WERI-Rb-1 (cell line): ENCODE measurements at regions not wholly inside any gene's neighbourhood (a gene's known extent, or its start where the extent isn't known, plus 50 kb on each side); places are given as distances from the start of the nearest gene placed in this dataset.

Experiments
- DNase-seq: peaks from one replicate; pipeline ENCODE4 v3.0.0-alpha.2; 2020
- H3K27ac ChIP-seq: fragments of 250-450 bp; sonication (Bioruptor Pico); 2 replicates; pipeline ENCODE4 v1.5.1; 2020; ENCODE audit warnings: mild to moderate bottlenecking, moderate library complexity
- H3K27me3 ChIP-seq: fragments of 250-450 bp; sonication (Bioruptor Pico); 2 replicates; pipeline ENCODE4 v1.5.1; 2021; ENCODE audit warnings: mild to moderate bottlenecking, low read depth, moderate library complexity; ENCODE audit not compliant: insufficient read depth, severe bottlenecking
- H3K36me3 ChIP-seq: fragments of 250-450 bp; sonication (Bioruptor Pico); 2 replicates; pipeline ENCODE4 v1.5.1; 2020; ENCODE audit warnings: mild to moderate bottlenecking, moderate library complexity
- H3K4me3 ChIP-seq: 2 replicates; pipeline ENCODE4 v1.5.1; 2011; ENCODE audit warnings: low read depth, mild to moderate bottlenecking, control low read depth, low read length
- H3K9me3 ChIP-seq: fragments of 250-450 bp; sonication (Bioruptor Pico); 2 replicates; pipeline ENCODE4 v1.5.1; 2021; ENCODE audit warnings: mild to moderate bottlenecking, moderate library complexity; ENCODE audit not compliant: severe bottlenecking
- TF ChIP-seq, protein P1 (sequence below): IDR thresholded peaks from 2 replicates; pipeline ENCODE4 v1.5.1; 2011; ENCODE audit warnings: low read depth, mild to moderate bottlenecking, control low read depth, inconsistent platforms, low read length

DNA sequence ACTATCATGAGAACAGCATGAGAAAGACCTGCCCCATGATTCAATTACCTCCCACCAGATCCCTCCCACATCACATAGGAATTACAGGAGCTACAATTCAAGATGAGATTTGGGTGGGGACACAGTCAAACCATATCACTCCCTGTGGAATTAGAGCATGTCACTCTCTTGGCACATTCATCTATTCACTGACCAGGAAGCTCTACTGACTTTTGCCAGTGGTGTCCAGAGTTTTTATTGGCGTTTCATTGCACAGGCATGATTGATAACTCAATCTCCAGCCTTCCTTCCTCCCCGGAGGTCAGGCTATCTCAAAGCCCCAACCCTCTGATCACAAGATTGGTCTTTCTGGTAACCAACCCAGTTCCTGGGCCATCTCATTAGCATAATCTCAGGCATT lies 478.9 kb upstream of the NRP1 start:
- no peaks in the 10 kb centered on the region for H3K27me3 ChIP-seq
- no peak overlapping the region for H3K4me3 ChIP-seq
- H3K27ac ChIP-seq = no peak overlapping the region
- H3K36me3 ChIP-seq = no peaks in the 10 kb centered on the region
- TF ChIP-seq, protein P1, sequence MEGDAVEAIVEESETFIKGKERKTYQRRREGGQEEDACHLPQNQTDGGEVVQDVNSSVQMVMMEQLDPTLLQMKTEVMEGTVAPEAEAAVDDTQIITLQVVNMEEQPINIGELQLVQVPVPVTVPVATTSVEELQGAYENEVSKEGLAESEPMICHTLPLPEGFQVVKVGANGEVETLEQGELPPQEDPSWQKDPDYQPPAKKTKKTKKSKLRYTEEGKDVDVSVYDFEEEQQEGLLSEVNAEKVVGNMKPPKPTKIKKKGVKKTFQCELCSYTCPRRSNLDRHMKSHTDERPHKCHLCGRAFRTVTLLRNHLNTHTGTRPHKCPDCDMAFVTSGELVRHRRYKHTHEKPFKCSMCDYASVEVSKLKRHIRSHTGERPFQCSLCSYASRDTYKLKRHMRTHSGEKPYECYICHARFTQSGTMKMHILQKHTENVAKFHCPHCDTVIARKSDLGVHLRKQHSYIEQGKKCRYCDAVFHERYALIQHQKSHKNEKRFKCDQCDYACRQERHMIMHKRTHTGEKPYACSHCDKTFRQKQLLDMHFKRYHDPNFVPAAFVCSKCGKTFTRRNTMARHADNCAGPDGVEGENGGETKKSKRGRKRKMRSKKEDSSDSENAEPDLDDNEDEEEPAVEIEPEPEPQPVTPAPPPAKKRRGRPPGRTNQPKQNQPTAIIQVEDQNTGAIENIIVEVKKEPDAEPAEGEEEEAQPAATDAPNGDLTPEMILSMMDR = no peak
- DNase-seq = no peak
- H3K9me3 ChIP-seq = no peaks in the 10 kb centered on the region

DNA sequence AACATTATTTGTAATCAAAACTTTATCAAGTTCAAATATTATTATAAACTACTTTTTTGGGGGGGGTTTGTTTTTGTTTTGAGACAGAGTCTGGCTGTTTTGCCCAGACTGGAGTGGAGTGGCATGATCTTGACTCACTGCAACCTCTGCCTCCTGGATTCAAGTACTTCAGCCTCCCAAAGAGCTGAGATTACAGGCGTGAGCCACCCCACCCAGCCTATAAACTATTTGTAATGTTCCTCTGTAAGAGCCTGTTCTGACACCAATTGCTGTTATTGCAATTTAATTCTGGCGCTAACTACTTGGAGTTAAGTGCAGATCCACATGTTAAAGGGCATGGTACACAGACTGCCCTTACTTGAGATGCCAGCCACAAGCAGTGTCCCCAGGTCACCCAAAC lies 478.1 kb upstream of the NRP1 start:
- no peak overlapping the region for H3K27ac ChIP-seq
- DNase-seq = no peak
- H3K36me3 ChIP-seq = no peaks in the 10 kb centered on the region
- no peak overlapping the region for H3K4me3 ChIP-seq
- no peaks in the 10 kb centered on the region for H3K27me3 ChIP-seq
- TF ChIP-seq, protein P1 = no peak
- H3K9me3 ChIP-seq = no peaks in the 10 kb centered on the region

DNA sequence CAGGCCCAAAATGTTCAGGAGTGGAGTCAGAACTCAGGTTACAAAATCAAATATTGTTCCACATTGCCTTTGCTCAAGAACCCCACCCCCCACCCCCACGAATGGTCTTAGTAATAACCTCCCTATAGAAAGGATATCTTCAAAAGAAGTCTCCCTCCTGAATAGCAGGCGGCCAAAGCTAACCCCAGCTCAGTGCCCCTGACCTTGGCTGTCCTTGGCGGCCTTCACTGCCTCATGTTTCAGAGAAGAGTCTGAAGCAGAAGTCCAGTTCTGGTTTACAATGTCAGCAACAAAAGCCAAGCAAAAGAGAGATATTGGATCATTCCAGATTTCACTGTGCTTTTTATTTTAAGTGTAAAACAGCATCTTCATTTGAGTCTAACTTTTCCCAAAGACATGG lies 476.5 kb upstream of the NRP1 start:
- TF ChIP-seq, protein P1 = no peak

DNA sequence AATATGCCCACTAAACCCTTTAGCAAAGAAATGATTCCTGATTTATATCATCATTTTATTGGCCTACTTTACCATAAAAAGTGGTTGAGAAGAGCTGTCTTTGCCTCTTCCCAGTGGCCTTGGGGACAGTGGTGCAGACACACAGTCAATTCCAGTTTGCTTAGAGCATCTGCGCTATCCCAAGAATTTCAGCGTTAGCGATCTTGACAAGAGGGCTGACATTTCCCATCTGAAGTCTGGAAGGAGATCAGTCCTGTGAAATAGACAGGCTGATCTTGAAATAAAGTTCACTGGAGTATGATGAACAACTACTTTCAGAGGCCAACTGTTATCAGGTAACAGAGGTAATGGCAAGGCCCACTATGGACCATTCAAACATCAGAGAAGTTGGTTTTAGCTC lies 475.3 kb upstream of the NRP1 start:
- Histone ChIP-seq H3K9me3 (no peaks in the 10 kb centered on the region), H3K4me3 (no peak overlapping the region), H3K36me3 (no peaks in the 10 kb centered on the region), H3K27ac (no peak overlapping the region), H3K27me3 (no peaks in the 10 kb centered on the region)
- TF ChIP-seq, protein P1 = no peak
- DNase-seq = no peak

More for the DNA sequence above, 476.5 kb upstream of the NRP1 start:
- Histone ChIP-seq H3K27ac (no peak overlapping the region), H3K27me3 (no peaks in the 10 kb centered on the region), H3K9me3 (no peaks in the 10 kb centered on the region), H3K36me3 (no peaks in the 10 kb centered on the region), H3K4me3 (no peak overlapping the region)
- DNase-seq = no peak

DNA sequence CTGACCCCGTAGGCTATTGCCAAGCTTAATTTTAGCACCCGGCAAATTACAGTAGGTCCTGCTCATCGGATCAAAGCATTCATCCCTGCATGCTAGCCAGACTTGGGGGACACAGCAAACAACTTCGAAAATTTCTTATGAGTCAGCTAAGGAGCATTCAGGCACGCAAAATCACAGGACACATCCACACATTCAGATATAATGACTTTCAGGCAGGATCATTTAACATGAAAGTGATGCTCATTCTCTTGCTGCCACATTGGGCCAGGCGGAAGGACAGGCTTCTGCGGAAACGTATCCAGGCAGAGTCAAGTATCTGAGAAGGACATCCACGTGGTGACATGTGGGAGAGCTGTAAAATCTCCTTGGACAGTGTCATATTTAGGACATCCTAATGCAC lies 474.0 kb upstream of the NRP1 start:
- no peak for DNase-seq
- Histone ChIP-seq H3K36me3 (no peaks in the 10 kb centered on the region), H3K9me3 (no peaks in the 10 kb centered on the region), H3K4me3 (no peak overlapping the region), H3K27ac (no peak overlapping the region), H3K27me3 (no peaks in the 10 kb centered on the region)
- TF ChIP-seq, protein P1 = no peak

DNA sequence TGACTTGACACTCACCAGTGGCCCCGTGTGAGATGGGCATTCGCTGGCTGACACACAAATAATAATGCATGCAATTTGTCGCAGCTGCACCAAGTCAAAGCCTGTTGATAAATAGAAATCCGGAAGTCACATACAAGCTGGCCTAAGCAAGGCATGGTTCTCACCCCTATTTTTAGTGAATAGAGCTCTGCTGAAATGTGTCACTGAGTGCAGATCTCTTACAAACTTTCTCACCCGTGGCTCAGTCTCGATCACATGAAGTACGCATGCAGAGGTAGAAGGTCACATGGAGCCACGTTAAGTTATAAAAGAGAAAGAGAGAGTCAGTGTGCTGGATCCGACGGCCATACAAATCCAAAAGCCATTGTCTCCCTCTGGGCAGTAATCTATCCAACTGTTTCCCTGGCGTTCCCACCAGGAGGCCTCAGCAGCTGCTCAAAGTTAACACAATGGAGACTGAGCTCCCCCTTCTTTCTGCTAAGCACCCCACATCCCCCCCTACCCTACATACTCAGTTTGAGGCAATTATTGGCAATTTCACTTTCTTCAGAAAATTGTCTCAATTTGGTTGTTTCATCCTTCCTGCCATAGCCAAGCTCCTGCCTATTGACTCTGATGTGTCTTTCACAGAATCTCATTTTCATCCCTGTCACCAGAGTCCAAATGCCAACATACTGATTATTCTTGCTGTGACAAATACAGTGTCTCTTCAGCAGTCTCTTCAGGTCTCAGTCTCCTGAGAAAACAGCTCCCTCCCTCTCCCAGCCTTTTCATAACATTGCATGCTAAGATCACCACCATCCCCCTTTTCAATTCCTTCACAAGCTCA lies 473.3 kb upstream of the NRP1 start:
- Histone ChIP-seq H3K4me3 (no peak overlapping the region), H3K27me3 (no peaks in the 10 kb centered on the region), H3K36me3 (no peaks in the 10 kb centered on the region), H3K9me3 (no peaks in the 10 kb centered on the region), H3K27ac (no peak overlapping the region)
- DNase-seq = no peak
- TF ChIP-seq, protein P1 = no peak
